Lower leg skin (tissue), 3 donors: ENCODE measurements at regions not wholly inside any gene's neighbourhood (a gene's known extent, or its start where the extent isn't known, plus 50 kb on each side); places are given as distances from the start of the nearest gene placed in this dataset.

Experiments
- CTCF ChIP-seq, 3 donors: fragments of 450-650 bp; IDR thresholded peaks; one replicate each; pipeline ENCODE4 v1.5.1; 2016; ENCODE audit warnings: antibody characterized with exemption in 3 of 3, mild to moderate bottlenecking in 3 of 3, moderate library complexity in 2 of 3
- POLR2A ChIP-seq, 2 donors: fragments of 450-650 bp; IDR thresholded peaks; one replicate each; pipeline ENCODE4 v1.6.1; 2016 to 2017; ENCODE audit warnings: antibody characterized with exemption in 2 of 2, mild to moderate bottlenecking in 1 of 2, moderate library complexity in 1 of 2

GRCh38 chr20:39605361-39605760 is 643.2 kb downstream of the DHX35 start:
- TF ChIP-seq CTCF (IDR thresholded peaks at IDR 0.05) (no peak), POLR2A (IDR thresholded peaks at IDR 0.05) (no peak)
